DMS114 treated with DMSO at 0.1 percent for 48 hours (cell line): ENCODE measurements at regions not wholly inside any gene's neighbourhood (a gene's known extent, or its start where the extent isn't known, plus 50 kb on each side); places are given as distances from the start of the nearest gene placed in this dataset.
A peak's percentile ranks its signal among the peaks of the same experiment; 100 is the strongest.
"Not testable (repeated sequence)": the region's sequence is repeated elsewhere in the genome, so short reads cannot be mapped to it uniquely, and the experiment has no call there.

Source experiments
- DNase-seq: peaks from one replicate; lab custom pipeline; 2025; ENCODE audit not compliant: unreplicated experiment; lab: John Stamatoyannopoulos, UW

DNA sequence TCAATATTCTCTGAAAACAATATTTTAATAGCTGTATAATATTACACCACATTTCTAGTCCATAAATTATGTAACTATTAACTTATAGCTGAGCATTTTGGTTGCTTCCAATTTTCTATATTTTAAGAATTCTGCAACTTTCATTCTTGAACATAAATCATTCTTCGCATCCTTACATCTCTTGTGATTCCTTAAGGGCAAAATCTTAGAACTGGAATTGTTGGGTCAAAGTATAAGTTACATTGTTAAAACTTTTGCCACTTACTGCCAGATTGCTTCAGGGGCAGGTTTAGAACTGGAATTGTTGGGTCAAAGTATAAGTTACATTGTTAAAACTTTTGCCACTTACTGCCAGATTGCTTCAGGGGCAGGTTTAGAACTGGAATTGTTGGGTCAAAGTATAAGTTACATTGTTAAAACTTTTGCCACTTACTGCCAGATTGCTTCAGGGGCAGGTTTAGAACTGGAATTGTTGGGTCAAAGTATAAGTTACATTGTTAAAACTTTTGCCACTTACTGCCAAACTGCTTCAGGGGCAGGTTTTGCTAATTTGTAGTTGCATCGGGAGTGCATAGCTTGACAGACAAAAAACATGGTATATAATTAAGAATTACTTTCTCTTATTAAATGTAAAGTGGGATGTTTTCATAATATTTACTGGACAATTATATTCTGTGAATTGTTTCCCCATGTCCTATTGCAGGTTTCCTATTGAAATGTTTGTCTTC lies 179.9 kb upstream of the OR13F1 start:
- DNase-seq: not testable (repeated sequence)

DNA sequence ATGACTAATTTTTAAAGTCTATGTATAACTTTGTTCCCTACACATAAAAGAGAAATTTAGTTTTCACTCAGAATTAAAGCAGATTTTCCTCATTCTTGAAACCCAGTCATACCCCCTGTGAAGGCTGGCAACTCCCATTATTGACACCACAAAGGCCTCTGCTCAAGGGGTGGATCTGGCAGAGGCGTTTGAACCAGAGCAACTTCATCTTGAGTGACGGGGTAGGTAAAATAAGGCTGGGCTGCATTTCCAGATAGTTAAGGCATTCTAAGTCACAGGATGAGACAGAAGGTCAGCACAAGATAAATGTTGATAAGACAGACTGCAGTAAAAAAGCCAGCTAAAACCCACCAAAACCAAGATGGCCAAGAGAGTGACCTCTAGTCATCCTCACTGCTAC lies 177.2 kb upstream of the OR13F1 start:
- no peak for DNase-seq

DNA sequence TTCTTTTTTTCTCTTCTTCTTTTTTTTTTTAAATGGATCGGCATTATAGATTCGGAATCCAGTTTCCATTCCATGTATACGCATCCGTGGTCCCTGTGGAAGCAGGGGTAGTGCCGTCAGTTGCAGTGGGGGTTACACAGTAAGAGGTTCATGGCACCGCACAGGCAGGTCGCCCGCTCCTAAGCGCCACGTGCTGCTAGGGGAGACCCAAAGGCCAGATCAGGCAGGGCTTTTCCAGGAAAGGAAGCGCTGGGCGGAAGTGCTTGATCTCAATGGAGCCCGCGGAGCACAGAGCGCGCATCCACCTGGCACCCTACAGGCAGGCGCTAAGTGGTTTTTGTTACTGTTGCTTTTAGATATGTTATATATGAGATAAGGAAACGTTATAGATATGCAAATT lies 174.8 kb upstream of the OR13F1 start:
- DNase-seq: no peak

DNA sequence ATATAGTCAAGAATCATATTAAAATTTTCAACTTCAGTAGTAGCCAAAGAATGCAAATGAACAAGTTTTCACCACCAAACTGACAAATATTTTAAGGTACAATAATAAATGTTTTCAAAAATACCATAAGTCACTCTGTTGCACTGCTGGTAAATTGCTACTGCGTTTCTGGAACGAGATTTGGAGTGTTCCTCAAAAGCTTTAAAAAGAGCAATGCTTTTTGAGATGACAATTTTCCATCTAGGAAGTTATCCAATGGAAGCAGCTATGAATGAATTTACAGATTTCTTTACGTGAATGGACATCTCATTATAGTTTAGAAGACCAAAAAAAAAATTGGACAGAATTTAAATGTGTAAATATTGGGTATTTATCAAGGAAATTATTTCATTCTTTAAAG lies 173.2 kb upstream of the OR13F1 start:
- no peak for DNase-seq

DNA sequence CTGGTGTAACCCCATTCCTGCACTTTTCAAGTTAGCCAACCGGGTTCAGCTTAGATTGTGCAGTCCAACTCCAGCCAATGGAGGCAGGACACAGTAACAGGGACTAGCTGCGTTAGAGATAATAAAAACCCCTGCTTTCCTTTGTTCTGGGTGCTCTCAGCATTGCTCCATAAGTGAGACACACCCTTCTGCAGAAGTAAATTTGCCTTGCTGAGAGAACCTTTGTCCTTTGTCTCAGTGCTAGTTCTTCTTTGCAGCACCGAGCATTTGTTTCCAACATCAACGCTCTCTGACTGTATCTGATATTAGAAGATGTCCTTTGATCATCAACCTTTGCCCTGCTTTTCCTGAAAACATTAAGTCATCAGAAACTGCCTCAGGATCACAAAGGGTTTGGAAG lies 169.5 kb upstream of the OR13F1 start:
- no peak for DNase-seq

DNA sequence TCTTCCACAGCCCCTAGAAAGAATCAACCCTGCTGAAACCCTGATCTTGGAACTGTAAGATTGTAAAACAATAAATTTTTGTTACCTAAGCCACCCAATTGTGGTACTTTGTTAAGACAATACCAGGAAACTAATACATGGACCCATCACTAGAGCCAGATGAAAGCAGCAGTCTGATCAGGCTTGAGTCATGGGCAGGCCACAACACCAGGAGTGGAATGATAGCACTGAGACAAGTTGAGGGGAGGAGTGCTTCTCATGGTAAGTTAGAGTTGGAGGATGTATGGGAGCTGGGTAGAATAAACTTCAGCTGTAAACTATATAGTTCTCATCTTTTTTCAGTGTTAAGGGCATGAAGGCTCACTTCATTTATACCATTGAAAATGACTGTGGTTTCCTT lies 164.4 kb upstream of the OR13F1 start:
- DNase-seq: no peak

DNA sequence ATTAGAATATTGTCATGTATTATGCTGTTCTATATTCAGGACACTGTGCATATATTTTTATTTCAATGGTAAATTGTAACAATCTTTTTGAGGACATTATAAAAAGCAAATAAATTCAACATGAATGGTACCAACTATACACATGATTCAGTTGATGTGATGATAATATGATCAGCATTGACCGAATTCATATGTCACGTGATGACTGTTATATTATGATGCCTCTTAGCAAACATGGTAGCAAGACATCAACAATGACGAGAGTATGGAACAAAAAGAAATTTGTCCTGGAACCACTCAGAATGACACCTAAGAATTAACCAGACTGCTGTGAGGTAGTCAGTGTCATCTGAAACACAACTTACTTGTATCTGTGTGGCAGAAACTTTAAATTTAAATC lies 161.5 kb upstream of the OR13F1 start:
- DNase-seq: no peak

DNA sequence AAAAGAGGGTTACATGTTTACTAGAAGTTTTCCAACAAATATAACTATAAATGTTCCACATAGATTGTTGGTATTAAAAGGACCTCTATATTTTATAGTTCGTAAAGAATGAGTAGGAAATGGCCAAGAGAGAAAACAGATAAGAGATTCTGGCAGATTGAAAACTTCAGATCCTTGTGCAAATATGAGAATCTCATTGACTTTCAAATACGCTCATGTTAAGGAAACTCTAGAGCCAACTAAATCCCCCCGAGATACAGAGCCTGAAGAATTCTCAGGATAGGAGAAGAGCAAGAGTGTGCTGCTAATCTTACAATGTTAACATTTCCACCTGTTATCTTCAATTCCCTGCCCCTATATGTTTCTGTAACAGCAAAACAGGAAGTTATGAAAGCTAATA lies 159.0 kb upstream of the OR13F1 start:
- no peak for DNase-seq

DNA sequence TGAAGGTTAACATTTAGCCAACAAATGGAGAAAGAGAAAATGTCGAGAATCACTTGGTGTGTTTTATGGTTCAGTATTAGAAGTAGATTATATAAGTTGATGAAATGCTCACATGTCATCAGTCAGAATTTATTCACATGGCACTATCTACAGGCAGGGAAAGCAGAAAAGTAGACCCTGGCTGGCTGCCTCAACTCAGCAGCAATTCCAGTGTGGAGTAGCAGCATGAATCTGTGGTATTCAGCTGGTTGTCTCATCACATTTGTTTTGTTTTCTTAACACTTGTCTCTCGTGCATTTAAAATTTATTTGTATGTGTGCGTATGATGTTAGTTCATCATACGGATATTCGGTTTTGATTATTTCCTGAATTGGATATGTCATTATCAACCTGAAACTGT lies 153.5 kb upstream of the OR13F1 start:
- DNase-seq: no peak

DNA sequence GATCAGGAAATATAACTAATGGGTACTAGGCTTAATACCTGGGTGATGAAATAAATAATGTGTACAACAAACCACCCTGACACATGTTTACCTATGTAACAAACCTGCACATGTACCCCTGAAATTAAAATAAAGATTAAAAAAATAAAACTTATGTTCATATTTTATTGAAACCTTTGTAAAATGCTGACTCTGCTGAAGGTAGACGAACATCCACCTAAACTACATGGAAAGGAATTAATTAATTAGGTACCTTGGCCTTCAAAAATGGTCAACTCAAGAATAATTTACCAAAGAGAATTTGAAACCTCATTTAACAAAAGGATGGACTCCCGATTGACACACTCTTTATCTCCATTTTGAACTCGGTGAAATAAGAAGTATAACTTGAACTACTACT lies 152.3 kb upstream of the OR13F1 start:
- no peak for DNase-seq

DNA sequence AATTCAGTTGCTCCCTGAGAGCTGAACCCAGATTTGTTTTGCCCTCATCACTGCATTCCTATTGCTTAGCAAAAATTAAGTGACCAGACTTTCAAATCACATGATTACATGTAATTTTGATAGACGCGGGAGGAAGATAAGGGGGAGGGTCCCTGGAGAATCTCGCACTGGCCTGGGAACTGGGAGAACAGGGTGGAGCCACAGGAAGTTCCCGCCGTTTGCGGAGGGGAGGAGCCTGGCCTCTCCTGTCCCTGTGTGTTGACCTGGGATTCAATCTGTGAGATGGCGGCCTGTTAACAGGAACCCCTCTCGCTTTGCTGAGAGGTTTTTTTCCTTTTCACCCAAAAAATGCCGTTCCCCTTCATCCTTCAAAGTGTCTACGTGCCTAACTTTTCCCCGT lies 142.9 kb upstream of the OR13F1 start:
- no peak for DNase-seq

DNA sequence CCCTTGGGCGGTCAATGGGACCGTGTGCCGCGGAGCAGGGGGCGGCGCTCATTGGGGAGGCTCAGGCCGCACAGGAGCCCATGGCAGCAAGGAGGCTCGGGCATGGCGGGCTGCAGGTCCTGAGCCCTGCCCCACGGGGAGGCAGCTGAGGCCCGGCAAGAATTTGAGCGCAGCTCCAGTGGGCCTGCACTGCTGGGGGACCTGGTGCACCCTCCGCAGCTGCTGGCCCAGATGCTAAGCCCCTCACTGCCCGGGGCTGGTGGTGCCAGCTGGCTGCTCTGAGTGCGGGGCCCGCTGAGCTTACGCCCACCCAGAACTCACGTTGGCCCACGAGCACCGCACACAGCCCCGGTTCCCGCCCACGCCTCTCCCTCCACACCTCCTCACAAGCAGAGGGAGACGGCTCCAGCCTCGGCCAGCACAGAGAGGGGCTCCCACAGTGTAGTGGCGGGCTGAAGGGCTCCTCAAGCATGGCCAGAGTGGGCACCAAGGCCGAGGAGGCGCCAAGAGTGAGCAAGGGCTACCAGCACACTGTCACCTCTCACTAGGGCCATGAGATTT lies 141.1 kb upstream of the OR13F1 start:
- no peak for DNase-seq

DNA sequence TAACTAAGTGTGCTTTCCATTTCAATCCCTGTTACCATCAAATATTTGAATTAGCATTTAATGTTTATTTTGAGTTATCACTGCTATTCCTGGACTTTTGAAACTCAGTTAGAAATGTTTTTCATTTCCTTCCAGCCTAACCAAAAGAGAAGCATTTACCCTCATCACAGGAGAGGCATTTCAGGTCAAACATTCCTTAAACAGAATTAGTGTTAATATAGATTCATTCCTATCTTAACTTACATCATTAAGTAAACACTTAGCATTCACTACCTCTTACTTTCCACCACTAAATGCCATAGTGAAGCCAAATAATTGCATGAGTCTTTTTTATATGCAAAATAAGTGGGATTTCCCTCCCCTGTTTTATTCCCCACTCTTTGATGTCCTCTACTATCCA lies 136.6 kb upstream of the OR13F1 start:
- DNase-seq: no peak

DNA sequence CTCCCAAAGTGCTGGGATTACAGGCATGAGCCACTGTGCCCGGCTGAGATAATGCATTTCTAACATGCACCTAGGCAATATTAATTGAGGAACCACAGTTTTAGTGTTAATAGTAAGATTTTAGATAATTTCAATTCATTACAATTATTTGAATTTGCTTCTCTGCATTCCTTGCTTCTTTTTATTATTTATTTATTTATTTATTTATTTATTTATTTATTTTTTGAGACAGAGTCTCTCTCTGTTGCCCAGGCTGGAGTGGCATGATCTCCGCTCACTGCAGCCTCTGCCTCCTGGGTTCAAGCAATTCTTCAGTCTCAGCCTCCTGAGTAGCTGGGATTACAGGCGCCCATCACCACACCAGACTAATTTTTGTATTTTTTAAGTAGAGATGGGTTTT lies 135.7 kb upstream of the OR13F1 start:
- not testable (repeated sequence) for DNase-seq

DNA sequence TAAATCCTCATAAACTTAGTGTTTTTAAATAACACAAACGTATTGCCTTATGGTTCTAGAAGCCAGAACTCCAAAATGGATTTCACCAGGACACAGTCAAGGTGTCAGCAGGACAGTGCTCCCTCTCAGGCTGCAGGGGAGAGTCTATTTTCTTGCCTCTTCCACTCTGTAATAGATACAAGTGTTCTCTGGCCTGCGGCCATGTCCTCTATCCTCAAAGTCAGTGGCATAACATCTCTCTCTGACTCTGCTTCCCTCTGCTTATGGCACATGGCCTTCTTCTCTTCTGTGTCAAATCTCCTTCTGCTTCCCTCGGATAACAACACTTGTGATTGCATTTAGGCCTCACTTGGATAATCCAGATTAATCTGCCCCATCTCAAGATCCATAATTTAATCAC lies 129.4 kb upstream of the OR13F1 start:
- no peak for DNase-seq

DNA sequence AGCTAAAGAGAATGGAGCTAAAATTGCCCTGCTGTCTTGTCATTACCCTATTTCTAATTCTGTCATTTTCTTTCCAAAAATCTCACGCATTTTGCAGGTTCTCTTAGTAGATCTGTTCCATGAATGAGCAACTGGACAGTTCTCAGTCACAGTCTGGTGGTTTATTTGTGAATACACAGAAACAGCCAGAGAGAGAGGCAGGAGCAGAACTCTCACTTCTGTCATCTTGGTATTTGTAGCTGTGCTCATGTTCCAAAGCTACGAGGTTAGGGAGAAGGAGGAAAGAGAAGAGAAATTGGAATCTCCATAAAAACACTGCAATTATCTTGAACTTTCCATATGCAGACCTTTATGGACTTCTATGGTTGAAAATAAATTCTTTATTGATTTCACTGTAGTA lies 118.0 kb upstream of the OR13F1 start:
- DNase-seq: no peak

DNA sequence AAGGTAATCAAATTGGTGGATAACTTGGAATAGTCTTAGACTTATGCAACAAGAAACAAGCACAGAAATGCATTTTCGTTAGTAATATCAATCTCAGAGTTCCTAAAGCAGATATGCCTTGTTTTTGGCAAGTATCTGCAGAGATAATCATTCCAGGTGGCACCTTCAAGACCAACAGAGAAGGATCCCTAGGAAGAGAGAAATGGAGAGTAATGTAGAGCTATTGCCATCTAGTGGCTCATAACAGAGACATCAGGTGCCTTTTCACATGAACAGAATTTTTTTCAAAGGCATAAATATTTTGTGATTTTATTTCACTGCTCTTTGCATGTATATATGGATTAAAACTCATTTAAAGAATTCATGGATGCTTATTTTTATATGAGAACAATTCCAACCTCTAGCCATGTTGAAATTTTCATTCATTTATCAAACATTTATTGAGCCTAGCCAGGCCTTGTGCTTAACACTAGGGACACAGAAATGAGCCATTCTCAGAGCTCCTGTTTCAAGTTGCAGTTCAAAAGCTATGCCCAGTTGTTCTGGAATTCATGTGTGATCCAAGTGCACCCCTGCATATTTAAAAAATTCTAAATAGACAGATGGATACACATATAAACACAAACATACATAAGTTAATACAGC lies 117.5 kb upstream of the OR13F1 start:
- peak; percentile 28 for DNase-seq

DNA sequence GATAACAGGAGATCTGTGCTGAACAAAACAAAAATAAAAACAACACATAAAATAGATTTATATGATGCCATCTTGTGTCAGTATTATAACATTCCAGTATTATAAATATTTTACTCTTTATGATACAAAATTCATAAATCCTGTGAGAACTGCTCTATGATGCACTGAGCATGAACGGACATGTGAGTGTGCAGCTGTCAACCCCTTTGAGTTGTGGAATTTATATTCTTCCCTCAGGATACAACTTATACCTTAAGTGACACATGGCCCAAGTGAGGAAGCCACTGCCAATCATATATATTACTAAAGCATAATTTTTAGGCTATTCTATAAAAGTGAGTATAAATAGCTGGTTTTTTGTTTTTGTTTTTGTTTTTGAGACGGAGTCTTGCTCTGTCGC lies 116.0 kb upstream of the OR13F1 start:
- no peak for DNase-seq

DNA sequence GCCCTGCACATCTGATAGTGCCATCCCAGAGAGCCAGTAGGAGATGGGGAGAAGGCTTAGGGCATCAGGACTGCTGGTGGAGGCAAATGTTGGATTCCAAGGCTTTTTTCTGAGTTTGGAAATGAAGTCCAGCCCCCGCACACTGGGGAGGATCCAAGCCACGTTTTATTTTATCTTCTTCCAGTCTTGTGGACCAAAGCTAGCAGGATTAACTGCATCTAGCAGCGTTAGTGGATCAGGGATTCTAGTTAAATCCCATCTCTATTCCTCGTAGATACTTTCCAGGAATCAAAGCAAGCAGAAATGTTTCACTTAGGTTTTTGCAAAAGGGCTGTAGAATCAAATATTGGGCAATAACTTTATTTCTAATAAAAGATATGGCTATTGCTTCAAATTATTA lies 114.7 kb upstream of the OR13F1 start:
- no peak for DNase-seq

DNA sequence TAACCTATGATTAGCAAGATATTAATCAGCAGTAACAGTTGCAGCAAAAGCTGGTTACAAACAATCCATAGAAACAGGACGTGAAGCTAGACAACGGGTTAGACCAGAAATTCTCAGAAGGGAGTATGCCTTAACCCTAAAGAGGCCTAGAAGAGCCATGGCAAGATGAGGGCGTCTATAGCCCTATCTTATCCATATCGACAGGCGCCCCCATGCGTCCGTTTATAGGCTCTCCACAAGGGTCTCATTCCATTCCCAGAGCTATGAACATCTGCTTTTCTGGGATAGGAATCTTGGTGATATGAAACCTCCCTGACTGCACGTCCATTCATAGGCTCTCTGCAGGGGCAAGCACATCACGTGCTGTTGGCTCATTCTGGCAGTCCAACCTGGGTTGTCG lies 109.2 kb upstream of the OR13F1 start:
- not testable (repeated sequence) for DNase-seq

DNA sequence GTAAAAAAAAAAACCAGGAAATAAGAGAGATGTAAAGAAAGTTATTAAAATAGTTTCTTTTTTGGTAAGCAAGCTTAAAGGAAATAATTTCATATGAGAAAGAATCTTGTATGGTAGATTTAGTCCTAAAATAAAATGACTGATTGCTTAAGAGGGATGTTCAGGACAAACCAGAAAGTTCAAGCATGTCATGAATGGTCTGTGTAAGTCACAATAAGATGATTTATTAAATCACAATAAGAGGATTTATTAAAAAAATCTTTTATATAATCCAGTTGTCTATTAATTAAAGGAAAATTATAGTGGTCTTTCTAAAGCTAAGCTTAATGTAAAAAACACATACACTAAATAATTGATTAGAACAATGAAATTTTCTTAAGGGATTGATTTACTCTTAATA lies 91.8 kb upstream of the OR13F1 start:
- no peak for DNase-seq

DNA sequence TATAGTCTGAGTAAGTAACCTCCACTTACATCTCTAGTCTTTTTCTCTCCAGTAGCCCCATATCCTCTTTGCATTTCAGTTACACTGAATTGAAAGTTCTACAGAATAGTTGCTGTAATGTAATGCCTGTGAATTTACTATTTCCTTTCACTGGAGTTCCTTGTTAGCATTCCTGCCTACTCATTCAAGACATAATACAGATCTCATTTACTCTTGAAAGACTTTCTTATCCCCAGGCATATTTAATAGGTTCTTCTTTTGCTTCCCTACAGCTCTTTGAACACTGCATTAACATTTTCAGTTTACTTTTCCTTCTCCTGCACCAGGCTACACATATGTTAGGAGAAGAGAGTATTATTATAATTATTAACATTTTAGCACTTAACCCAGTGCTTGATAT lies 87.6 kb upstream of the OR13F1 start:
- no peak for DNase-seq

DNA sequence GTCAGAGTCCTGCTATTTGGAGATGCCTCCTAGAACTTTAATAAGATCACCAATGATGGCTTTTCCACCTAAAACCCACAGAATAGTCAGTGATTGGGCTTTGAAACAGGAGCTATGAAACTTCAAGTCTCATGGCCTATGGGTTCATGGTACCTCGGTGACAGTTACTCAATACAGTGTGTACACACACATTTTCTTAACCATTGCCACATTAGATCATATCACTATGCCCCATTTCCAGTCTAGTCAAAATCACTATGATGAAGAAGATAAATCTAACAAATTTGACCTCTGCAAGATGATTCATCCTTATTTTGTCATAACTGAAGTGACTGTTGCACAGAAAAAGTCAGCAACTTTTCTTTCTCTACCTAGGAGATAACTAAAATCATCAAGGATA lies 86.8 kb upstream of the OR13F1 start:
- DNase-seq: no peak
